Frontal cortex (tissue), 4 donors: ENCODE measurements at regions not wholly inside any gene's neighbourhood (a gene's known extent, or its start where the extent isn't known, plus 50 kb on each side); places are given as distances from the start of the nearest gene placed in this dataset. TPM values are rescaled to one million over a fixed set of nuclear protein-coding genes. Genes with fewer than 3 reads are reported as not detected.
"Not testable (repeated sequence)": the region's sequence is repeated elsewhere in the genome, so short reads cannot be mapped to it uniquely, and the experiment has no call there.

Experiments used
- DNase-seq, 2 donors: peaks; one replicate each; pipeline ENCODE4 v3.0.0; 2012; ENCODE audit warnings: low spot score in 2 of 2
- FAIRE-seq: peaks from 2 replicates; lab custom pipeline; 2012; peaks lifted over from hg19 to GRCh38; lab: Jason Lieb, UNC
- small RNA-seq: library from RNA; depleted of rRNA; stranded (forward); fragments of <200 nt; gene quantifications from one replicate; pipeline ENCODE3, GENCODE V24; 2014
- donor health status: control.
- donor health status: control.
- donor health status: control.

DNA sequence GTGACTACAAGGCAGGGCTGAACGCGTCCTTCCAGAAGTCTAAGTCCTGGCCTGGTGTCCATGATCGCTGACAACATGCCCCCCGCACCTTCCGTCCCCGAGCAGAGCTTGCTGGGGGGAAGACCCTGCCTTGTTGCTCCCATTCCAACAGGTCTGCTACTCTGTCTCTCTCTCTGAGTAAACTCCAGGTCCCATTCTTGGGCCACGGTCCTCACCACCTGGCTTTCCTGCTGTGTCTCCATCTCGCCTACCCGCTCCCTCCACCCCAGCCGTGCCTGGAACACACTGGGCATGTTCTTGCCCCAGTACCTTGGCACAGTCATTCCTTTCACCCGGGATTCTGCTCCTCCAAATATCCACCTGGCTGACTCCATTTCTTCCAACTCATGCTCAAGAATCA, 162.3 kb downstream of the BMP7 start:
- DNase-seq (no peak), FAIRE-seq (no peak)

DNA sequence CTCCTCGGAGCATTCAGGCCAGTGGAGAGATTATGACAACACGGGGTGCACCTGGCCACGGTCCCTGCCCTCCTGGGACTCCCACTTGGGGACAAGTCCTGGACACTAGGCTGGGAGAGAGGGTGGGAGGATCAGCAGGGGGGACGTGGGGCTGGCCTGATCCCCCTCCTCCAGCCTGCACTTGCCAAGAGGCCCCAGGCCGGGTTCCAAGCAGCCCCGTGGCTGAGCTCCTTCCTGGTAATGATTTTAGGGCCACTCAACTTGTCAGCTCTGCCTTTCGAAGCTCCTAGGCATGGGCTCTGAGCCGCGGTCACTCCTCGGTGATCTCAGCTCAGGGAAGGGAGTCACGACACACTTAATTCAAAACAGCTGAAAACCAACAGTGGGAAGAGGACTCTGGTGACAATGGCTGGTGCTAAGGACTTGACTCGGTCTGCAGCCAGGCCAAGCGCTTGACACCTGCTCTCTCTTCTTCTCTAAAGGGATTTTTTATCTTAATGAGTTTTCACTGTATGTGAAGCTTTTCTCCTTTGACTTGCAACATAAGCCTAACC, 161.7 kb downstream of the BMP7 start:
- FAIRE-seq (no peak), DNase-seq (no peak)

DNA sequence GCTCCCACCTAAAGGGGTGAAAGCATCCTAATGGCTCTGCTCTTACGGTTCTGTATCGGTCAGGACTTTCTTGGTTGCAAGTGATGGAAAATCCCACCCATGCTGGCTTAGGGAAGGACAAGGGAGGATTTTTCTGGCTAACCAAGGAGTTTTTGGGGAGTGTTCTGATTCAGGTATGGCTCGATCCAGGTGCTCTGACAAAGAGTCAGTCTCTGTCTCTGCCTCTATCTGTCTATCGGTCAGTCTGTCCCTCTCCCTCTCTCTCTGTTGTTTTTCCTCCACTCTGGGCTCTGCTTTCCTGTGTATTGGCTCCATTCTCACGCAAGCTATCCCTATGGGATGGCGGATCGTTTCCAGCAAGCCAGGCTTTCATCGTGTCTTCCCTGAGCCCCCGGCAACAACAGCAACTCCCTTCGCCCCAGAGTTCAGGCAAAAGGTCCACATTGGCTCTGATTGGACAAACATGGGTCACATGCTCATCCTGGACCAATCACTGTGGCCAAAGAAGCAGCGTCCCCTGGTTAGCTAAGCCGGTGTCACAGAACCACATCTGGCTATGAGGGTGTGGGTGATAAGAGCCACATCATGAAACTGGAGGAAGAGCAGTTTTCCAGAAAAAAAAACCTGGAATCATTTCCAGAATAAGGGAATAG, 160.3 kb downstream of the BMP7 start:
- no peak for FAIRE-seq

DNA sequence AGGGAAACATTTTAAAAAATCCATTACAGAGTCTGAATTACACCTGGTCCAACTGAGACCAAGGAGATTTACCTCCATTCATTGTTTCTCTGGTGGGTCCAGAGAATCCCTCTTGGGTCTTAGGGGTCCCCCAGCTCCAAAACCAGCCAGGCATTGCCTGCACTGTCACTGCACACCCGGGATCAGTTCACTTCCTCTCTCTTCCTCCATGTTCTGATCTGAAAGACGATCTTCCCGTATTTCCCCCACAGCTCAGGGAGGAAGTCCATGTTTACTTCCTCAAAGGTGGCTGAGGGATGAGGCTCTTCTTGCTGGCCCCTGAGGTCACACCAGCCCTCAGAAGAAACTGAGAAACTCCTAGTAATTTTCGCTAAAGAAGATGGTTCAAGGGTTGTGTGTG, 159.7 kb downstream of the BMP7 start:
- no peak for FAIRE-seq
- no peak for DNase-seq

More for the DNA sequence above, 160.3 kb downstream of the BMP7 start:
- DNase-seq = no peak

DNA sequence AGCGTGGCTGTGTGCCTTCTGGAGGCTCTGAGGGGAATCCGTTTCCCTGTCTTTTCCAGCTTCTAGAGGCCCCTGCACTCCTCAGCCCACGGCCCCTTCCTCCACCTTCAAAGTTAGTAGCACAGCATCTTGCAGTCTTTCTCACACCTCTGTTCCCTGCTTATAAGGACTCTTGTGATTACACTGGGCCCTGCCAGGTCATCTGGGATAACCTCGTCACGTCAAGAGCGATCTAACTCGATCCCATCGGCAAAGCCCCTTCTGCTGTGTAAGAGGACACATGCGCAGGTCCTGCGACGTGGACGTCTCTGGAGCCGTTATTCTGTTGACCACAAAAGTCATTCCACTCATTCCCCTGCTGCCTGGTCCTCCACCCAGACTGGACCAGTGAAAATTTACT, 159.2 kb downstream of the BMP7 start:
- no peak for DNase-seq
- FAIRE-seq = no peak

DNA sequence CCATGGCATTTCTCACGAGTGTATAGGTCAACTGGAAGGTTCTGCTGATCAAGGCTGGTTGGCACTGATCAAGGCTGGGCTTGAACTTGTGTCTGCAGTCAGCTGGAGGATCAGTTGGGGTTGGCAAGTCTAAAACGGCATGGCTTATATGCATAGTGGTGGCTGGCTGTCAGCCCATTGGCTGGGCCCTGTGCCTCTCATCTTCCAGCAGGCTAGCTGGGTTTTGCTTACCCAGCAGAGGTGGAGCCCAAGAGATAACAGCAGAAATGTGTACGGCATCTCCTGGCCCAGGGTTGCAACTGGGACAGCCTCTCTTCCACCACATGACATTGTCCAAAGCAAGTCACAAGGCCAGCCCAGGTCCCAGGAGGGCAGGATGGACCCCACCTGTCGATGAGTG, 158.2 kb downstream of the BMP7 start:
- FAIRE-seq (no peak), DNase-seq (no peak)

DNA sequence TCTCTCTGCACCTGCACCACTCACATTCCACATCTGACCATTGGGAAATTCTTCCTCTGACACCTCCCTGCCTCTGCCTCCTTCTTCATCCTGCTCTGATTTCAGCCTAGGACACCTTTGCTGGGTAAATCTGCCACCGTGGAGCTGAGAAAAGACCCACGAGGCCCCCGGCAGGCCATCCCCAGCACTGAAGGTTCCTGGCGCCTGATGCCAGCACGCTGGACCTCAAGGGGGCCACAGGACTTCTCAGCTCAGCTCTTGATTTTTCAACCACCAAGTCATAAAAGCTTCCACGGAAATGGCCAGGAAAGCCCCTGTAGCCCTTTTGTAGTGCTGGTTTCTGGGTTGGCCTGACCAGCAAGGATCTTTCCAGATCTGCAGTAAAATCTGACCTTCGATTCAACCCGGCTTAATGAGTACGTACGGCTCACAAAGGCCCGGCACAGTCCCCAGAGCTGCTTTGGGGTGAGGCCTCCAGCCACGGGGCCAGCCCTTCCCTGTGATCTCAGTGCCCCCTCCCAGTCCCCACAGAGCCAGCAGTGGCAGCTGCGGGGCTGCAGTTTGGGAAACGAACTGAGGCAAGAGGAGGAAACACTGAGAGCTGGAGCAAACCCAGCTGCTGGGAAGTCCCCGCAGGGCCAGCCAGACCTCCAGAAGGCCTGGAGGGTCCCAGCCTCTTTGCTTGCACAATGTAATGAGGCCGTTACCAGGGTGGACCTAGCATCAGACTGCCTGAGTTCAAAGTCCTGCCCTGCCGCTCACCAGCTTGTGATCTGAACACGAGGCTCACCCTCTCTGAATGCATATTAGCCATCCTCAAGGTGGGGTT, 157.5 kb downstream of the BMP7 start:
- no peak for DNase-seq

DNA sequence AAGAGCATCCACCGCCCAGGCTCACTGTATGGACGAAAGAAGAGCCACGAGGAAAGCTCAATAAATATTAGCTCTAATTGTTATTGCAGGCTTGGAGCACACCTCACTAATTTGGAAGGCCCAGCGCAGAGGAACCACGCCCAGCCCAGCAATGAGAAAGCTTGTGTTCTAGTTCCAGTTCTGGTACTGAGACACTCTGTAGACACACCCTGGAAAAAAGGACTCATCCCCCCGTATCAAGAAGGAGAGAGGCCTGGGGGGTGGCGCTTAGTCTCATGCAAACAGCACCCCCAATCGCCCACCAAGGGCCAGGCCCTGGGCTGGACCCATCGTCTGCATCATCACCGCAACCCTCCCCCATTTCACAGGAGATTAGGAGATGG, 156.9 kb downstream of the BMP7 start:
- FAIRE-seq (no peak), DNase-seq (no peak)

More for the DNA sequence above, 157.5 kb downstream of the BMP7 start:
- no peak for FAIRE-seq

DNA sequence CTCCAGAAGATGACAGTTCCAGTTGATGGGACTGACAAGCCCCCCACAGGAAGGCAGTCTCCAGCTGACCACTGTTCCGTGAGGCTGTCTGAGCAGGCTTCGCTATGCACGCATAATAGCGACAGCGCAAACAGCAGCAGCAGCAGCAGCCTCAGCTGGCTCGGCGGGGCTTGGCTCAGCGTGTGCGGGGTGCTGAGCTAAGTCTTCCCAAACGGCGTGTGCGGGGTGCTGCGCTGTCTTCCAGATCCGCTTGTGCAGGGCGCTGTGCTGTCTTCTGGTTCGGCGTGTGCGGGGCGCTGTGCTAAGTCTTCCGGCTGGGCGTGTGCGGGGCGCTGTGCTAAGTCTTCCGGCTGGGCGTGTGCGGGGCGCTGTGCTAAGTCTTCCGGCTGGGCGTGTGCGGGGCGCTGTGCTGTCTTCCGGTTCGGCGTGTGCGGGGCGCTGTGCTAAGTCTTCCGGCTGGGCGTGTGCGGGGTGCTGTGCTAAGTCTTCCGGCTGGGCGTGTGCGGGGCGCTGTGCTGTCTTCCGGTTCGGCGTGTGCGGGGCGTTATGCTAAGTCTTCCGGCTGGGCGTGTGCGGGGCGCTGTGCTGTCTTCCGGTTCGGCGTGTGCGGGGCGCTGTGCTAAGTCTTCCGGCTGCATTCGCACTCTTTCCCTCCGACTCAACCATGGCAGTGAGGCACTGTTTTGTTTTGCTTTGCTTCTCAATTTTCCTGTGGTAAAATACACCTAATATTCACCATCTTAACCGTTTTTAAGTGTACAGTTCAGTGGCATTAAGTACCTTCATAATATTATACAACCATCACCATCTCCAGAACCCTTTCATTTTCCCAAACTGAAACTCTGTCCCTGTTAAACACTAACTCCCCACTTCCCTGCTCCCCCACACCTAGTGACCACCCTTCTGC, 156.1 kb downstream of the BMP7 start:
- FAIRE-seq, DNase-seq: not testable (repeated sequence)

DNA sequence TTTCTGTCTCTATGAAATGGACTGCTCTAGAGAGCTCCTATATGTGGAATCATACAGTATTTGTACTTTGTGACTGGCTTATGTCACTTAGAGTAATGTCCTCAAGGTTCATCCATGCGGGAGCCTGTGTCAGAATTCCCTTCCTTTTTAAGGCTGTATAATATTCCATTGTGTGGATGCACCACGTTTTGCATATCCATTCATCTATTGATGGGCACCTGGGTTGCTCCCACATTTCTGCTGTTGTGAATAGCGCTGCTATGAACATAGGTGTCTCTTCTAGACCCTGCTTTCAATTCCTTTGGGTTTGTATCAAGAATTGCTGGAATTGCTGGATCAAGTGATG, 155.4 kb downstream of the BMP7 start:
- no peak for FAIRE-seq
- no peak for DNase-seq

DNA sequence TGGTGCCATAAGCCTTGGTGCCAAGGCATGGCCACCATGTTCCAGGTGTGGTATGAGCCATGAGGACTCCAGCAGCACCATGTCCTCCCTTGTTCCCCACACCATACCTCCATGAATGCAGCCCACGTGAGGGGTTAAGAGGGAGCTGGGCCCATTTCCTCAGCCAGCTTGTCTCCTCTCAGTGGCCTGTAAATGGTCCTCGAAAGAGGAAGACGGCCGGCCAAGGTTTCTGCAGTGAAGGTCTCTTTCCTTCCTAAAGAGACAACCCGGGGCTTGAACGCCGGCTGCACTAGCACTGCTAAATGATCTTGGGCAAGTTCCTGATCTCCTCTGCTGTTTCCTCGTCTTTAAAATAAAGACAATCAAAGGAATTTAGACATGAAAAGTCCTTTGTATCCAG, 154.0 kb downstream of the BMP7 start:
- no peak for DNase-seq
- FAIRE-seq = no peak

DNA sequence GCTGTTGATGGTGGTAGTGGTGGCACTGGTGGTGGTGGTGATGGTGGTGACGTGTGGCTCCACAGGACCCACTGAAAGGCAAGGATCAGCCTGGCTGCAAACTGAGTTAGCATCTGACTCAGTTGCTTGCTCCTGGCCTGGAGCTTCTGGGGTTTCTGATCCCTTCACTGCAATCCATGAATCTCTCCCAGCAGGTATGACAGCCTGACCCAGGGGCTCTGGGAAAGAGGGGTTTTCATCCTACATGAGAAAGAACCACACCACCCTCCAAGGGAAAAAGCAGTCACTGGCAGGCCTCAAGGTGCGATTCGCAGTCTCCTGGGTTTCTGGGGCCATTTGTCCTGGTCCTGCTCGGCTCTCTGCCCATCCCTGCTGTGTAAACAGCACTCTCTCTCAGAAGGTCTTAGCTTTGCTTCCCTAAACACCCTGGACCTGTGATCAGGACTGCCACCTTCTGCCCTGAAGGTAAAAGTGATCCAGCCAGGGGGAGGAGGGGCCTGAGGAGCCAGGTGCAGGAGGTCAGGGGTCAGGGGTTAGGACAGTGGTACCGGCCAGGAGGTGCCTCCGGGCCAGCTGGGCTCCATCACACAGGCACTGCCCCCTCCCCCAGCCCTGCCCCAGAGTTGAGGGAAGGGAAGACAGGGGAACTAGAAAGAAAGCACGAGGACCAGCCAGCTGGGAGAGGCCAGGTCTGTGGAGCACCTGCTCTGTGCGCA, 152.0 kb downstream of the BMP7 start:
- DNase-seq (no peak), FAIRE-seq (no peak)

DNA sequence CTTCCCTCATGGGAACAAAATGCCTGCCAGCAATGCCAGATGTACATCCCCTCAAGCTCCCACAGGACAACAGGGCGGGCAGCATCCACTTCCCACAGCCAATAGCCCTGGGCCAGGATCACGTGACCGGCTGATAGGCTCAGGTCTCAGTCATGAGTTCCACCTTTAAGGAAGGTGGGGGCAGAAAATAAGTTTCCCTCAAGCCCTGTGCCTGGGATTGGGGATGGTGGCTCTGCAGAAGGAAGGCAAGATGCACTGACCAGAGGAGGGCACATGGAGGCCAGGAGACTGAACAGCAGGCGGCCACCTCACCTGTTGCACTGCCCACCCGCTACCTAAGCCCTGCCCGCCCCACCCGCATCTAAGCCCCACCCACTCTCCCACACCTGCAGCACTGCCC, 149.1 kb downstream of the BMP7 start:
- no peak for FAIRE-seq
- no peak for DNase-seq

DNA sequence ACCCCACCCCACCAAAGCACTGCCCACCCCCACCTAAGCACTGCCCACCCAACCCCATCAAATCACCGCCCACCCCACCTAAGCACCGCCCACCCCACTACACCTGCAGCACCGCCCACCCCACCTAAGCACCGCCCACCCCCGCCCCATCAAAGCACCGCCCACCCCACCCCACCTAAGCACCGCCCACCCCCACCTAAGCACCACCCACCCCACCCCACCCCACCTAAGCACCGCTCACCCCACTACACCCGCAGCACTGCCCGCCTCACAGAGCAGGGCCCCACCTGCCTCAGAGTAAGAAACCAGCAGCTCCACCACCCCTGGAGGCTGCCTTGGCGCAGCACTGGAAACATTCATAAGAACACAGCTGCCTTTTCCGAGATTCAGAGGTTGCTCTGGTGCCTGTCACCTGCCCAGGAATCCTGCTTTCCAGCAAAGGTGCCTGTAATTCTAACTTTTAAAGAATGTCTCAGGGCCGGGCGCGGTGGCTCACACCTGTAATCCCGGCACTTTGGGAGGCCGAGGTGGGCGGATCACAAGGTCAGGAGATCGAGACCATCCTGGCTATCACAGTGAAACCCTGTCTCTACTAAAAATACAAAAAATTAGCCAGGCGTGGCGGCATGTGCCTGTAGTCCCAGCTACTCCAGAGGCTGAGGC, 148.2 kb downstream of the BMP7 start:
- DNase-seq (no peak), FAIRE-seq (no peak)

Small RNAs in the stretch of these regions (small RNA-seq; reads per million reads assigned to genes)
- not detected for gene RNU6-929P
